ENCODE measurements at regions not wholly inside any gene's neighbourhood (a gene's known extent, or its start where the extent isn't known, plus 50 kb on each side); places are given as distances from the start of the nearest gene placed in this dataset.

DNA sequence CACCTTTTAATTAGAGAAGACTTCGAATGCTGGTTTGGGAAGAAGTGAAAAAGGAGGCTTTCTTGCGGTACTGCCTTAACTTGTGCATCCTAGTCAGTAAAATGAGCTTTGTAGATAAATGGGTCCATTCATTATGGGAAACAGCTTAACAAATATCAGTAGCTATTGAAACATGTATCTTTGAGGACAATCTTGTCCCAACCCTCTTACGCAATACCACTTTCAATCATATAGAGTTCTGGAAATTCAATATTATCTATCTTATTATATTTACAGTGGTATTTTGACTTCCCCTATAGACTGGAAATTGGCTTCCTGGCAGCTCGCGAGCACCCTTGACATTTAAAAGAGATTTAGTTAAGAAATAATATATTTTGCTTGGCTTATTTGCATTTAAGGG lies 565.8 kb upstream of the NUDT12 start:
- TF ChIP-seq, protein P1, sequence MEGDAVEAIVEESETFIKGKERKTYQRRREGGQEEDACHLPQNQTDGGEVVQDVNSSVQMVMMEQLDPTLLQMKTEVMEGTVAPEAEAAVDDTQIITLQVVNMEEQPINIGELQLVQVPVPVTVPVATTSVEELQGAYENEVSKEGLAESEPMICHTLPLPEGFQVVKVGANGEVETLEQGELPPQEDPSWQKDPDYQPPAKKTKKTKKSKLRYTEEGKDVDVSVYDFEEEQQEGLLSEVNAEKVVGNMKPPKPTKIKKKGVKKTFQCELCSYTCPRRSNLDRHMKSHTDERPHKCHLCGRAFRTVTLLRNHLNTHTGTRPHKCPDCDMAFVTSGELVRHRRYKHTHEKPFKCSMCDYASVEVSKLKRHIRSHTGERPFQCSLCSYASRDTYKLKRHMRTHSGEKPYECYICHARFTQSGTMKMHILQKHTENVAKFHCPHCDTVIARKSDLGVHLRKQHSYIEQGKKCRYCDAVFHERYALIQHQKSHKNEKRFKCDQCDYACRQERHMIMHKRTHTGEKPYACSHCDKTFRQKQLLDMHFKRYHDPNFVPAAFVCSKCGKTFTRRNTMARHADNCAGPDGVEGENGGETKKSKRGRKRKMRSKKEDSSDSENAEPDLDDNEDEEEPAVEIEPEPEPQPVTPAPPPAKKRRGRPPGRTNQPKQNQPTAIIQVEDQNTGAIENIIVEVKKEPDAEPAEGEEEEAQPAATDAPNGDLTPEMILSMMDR (IDR thresholded peaks at IDR 0.05): no peak
- TF ChIP-seq POLR2AphosphoS5 (IDR thresholded peaks at IDR 0.05): no peak

Data from sigmoid colon (tissue), 4 donors.